Tibial nerve (tissue), 4 donors: ENCODE measurements at regions not wholly inside any gene's neighbourhood (a gene's known extent, or its start where the extent isn't known, plus 50 kb on each side); places are given as distances from the start of the nearest gene placed in this dataset.

ENCODE experiments used
- DNase-seq, 2 donors: peaks; one replicate each; pipeline ENCODE4 v3.0.0-alpha.2; 2019; ENCODE audit warnings: low spot score in 2 of 2
- H3K27ac ChIP-seq, 4 donors: fragments of 200-600 bp; sonication (generic) in 3 of 4; one replicate each; pipeline ENCODE4 v1.5.1; 2017 to 2019; ENCODE audit warnings: mild to moderate bottlenecking in 1 of 4
- H3K27me3 ChIP-seq, 2 donors: fragments of 200-600 bp; sonication (generic) in 1 of 2; one replicate each; pipeline versions ENCODE4 v1.5.1 to v1.6.0; 2017 to 2019
- H3K36me3 ChIP-seq, 3 donors: fragments of 200-600 bp; sonication (generic); one replicate each; pipeline ENCODE4 v1.5.1; 2018 to 2019
- H3K4me1 ChIP-seq, 4 donors: fragments of 200-600 bp; sonication (generic) in 3 of 4; one replicate each; pipeline ENCODE4 v1.5.1; 2017 to 2019
- H3K4me3 ChIP-seq, 4 donors: fragments of 200-600 bp; sonication (generic) in 3 of 4; one replicate each; pipeline ENCODE4 v1.5.1; 2017 to 2019; ENCODE audit warnings: mild to moderate bottlenecking in 1 of 4, moderate library complexity in 1 of 4
- H3K9me3 ChIP-seq, 4 donors: fragments of 200-600 bp; sonication (generic) in 3 of 4; one replicate each; pipeline ENCODE4 v1.5.1; 2017 to 2019
- CTCF ChIP-seq, 5 experiments: fragments of 200-600 bp in 3 of 5; fragments of 450-650 bp in 2 of 5; sonication (generic) in 3 of 5; IDR thresholded peaks; one replicate each; pipeline ENCODE4 v1.5.1; 2016 to 2019; ENCODE audit warnings: antibody characterized with exemption in 5 of 5, mild to moderate bottlenecking in 3 of 5, moderate library complexity in 2 of 5
- EP300 ChIP-seq, 2 donors: sonication (generic); formaldehyde crosslinking; IDR thresholded peaks; one replicate each; pipeline ENCODE4 v1.6.1; 2017; ENCODE audit warnings: antibody characterized with exemption in 2 of 2, mild to moderate bottlenecking in 1 of 2
- POLR2A ChIP-seq, 2 donors: fragments of 450-650 bp; IDR thresholded peaks; one replicate each; pipeline ENCODE4 v1.6.1; 2017; ENCODE audit warnings: antibody characterized with exemption in 2 of 2, mild to moderate bottlenecking in 2 of 2, moderate library complexity in 2 of 2
- WGBS, 2 donors: methylation state at CpG; one replicate each; pipeline ENCODE4 v1.1.5; 2018; 5-methylcytosine and 5-hydroxymethylcytosine counted together

- no peak for DNase-seq
- Histone ChIP-seq H3K27me3 (no peaks in the 10 kb centered on the region), H3K9me3 (no peaks in the 10 kb centered on the region), H3K36me3 (no peaks in the 10 kb centered on the region), H3K4me1 (no peaks in the 10 kb centered on the region), H3K4me3 (no peak overlapping the region), H3K27ac (no peak overlapping the region)
- TF ChIP-seq POLR2A (IDR thresholded peaks at IDR 0.05) (no peak), CTCF (IDR thresholded peaks at IDR 0.05) (no peak), EP300 (IDR thresholded peaks at IDR 0.05) (no peak)
- 88 to 98% methylated on average over 3 of the region's 3 CpGs for WGBS, 2 donors
These were observed 422.6 kb downstream of the BRINP1 start for GRCh38 chr9:118946669-118947068.

DNA sequence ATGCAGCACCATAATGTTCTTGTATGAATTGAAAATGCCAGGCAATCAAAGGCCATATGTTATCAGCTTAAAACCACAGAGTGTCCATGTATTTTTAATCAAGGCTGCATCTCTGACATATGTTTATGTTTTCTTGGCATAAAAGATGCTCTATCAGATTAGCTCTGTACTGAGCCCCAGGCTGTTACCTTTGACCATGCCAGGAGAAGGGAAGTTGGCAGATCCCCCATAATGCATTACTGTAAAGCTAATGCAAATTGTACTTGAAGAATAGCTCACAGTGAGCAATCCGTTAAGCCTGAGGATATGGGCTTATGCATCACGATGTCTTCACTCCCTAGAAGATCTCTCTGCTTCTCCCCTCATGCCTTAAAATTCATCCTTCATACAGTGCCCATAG, 414.4 kb downstream of the BRINP1 start:
- Histone ChIP-seq H3K9me3 (no peaks in the 10 kb centered on the region), H3K36me3 (no peaks in the 10 kb centered on the region), H3K27me3 (no peaks in the 10 kb centered on the region), H3K4me1 (no peaks in the 10 kb centered on the region), H3K27ac (no peak overlapping the region), H3K4me3 (no peak overlapping the region)
- TF ChIP-seq CTCF (IDR thresholded peaks at IDR 0.05) (no peak), EP300 (IDR thresholded peaks at IDR 0.05) (no peak), POLR2A (IDR thresholded peaks at IDR 0.05) (no peak)
- 70 to 78% methylated on average over 2 of the region's 2 CpGs for WGBS, 2 donors
- no peak for DNase-seq

DNA sequence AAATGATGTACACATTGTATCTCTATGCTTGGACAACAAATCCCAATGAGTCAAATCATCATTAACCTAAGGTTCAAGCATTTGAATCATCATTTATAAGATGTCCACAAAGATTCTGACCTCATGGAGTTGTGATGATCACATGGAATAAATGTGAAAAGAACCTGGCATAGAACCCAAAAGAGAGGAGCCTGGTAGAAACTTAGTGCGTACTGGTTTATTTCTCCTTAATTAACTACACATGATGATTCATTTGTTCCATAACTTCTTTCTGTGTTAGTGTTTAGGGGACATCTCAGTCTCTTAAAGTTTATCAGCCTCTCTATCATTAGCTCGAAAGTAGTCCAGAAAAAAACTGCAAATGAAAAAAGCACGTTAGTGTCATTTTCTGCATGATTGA, 411.6 kb downstream of the BRINP1 start:
- 70 to 71% methylated on average over 3 of the region's 3 CpGs for WGBS, 2 donors
- no peak overlapping the region for H3K4me3 ChIP-seq
- H3K27me3 ChIP-seq: no peaks in the 10 kb centered on the region
- H3K36me3 ChIP-seq: no peaks in the 10 kb centered on the region
- no peak for DNase-seq
- TF ChIP-seq EP300 (IDR thresholded peaks at IDR 0.05) (no peak), CTCF (IDR thresholded peaks at IDR 0.05) (no peak), POLR2A (IDR thresholded peaks at IDR 0.05) (no peak)
- no peak overlapping the region for H3K27ac ChIP-seq
- H3K9me3 ChIP-seq: no peaks in the 10 kb centered on the region
- H3K4me1 ChIP-seq: no peaks in the 10 kb centered on the region

- Histone ChIP-seq H3K4me1 (no peaks in the 10 kb centered on the region), H3K9me3 (no peaks in the 10 kb centered on the region), H3K36me3 (no peaks in the 10 kb centered on the region), H3K27me3 (no peaks in the 10 kb centered on the region), H3K27ac (no peak overlapping the region), H3K4me3 (no peak overlapping the region)
- WGBS, 2 donors: 50 to 62% methylated on average over 5 of the region's 5 CpGs
- DNase-seq: no peak
- no peak for TF ChIP-seq CTCF (IDR thresholded peaks at IDR 0.05)
These were observed 409.9 kb downstream of the BRINP1 start for GRCh38 chr9:118959366-118959765.

DNA sequence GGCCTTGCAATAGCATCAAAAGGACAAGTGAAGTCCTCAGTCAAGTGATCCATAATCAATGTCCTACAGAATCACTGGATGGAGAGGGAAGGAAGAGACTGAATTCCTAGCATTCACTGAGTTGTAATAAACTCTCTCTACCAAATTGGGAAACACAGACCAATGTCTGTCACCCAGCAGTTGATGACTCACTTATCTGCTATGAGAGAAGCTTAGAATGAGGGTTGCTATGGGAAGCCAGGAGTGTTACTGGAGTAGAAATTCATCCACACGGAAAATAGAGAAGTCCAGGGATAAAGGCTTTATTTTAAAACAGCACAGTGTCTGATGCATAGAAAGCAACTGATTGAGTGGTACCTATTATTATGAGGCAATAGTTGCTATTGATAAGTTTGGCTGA, 407.4 kb downstream of the BRINP1 start:
- H3K27ac ChIP-seq: no peak overlapping the region
- H3K9me3 ChIP-seq: no peaks in the 10 kb centered on the region
- DNase-seq: no peak
- no peak overlapping the region for H3K4me3 ChIP-seq
- H3K4me1 ChIP-seq: no peaks in the 10 kb centered on the region
- no peaks in the 10 kb centered on the region for H3K36me3 ChIP-seq
- TF ChIP-seq POLR2A (IDR thresholded peaks at IDR 0.05) (no peak), CTCF (IDR thresholded peaks at IDR 0.05) (no peak), EP300 (IDR thresholded peaks at IDR 0.05) (no peak)
- no peaks in the 10 kb centered on the region for H3K27me3 ChIP-seq
- 16% methylated on average over 1 of the region's 1 CpG for WGBS, 2 donors
